DMS114 treated with DMSO at 0.1 percent for 48 hours (cell line): ENCODE measurements at regions not wholly inside any gene's neighbourhood (a gene's known extent, or its start where the extent isn't known, plus 50 kb on each side); places are given as distances from the start of the nearest gene placed in this dataset.
"Not testable (repeated sequence)": the region's sequence is repeated elsewhere in the genome, so short reads cannot be mapped to it uniquely, and the experiment has no call there.

Source experiments
- DNase-seq: peaks from one replicate; lab custom pipeline; 2025; ENCODE audit not compliant: unreplicated experiment; lab: John Stamatoyannopoulos, UW

- DNase-seq, result not testable (repeated sequence)
Observed at GRCh38 chr4:112086661-112087060, 58.6 kb upstream of the FAM241A start.

- DNase-seq, result not testable (repeated sequence)
Observed at GRCh38 chr4:112092330-112092729, 52.9 kb upstream of the FAM241A start.

GRCh38 chr4:112093636-112094202, 51.5 kb upstream of the FAM241A start:
- no peak for DNase-seq

- no peak for DNase-seq
Observed at GRCh38 chr4:112094330-112094729, 50.9 kb upstream of the FAM241A start.
